LNCAP (cell line): ENCODE measurements at regions not wholly inside any gene's neighbourhood (a gene's known extent, or its start where the extent isn't known, plus 50 kb on each side); places are given as distances from the start of the nearest gene placed in this dataset.

ENCODE experiments used
- CTCF ChIP-seq: fragments of 450-650 bp; IDR thresholded peaks from 2 replicates; pipeline ENCODE4 v1.5.1; 2017; ENCODE audit warnings: mild to moderate bottlenecking

GRCh38 chr11:33956611-33957010 lies 64.7 kb upstream of the LMO2 start:
- TF ChIP-seq CTCF: no peak

GRCh38 chr11:33953289-33953688 lies 61.4 kb upstream of the LMO2 start:
- no peak for TF ChIP-seq CTCF

GRCh38 chr11:33952805-33953204 lies 60.9 kb upstream of the LMO2 start:
- no peak for TF ChIP-seq CTCF

- no peak for TF ChIP-seq CTCF
These were observed 57.5 kb upstream of the LMO2 start for GRCh38 chr11:33949252-33949913.

- no peak for TF ChIP-seq CTCF
These were observed 56.6 kb upstream of the LMO2 start for GRCh38 chr11:33948494-33948893.

GRCh38 chr11:33946930-33947329 lies 55.1 kb upstream of the LMO2 start:
- no peak for TF ChIP-seq CTCF

- TF ChIP-seq CTCF: no peak
These were observed 53.8 kb upstream of the LMO2 start for GRCh38 chr11:33945481-33946268.
